DMS53 treated with DMSO at 0.1 percent for 48 hours (cell line): ENCODE measurements at regions not wholly inside any gene's neighbourhood (a gene's known extent, or its start where the extent isn't known, plus 50 kb on each side); places are given as distances from the start of the nearest gene placed in this dataset.

ENCODE experiments used
- DNase-seq: peaks from one replicate; lab custom pipeline; 2025; ENCODE audit not compliant: unreplicated experiment; lab: John Stamatoyannopoulos, UW

DNA sequence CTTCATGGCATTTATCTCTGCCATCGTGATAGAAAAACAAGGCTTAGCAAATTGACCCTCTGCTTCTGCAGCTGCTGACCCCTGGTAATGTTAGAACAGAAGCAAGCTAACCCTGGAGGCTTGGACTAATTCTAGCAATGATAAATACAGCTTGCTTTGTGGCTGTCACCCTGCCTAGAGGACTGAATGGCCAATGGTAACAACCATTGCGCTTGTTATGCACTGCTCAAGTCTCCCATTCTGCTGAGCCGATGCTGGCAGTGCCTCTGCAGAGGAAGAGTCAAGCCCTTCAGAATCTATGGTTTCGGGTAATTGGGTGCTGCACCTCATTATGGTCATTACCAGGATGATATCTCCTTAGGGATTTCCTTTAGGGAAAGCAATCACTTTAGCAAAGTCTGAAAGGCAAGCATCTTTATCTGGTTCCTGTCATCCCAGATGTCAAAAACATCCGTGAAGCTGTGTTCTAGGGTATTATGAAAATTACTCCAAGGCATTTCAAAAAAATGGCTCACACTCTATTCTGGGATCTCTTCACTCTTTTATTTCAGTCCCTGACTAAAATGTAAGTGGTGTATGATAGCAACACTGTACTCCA is 186.8 kb upstream of the DLGAP1 start:
- no peak for DNase-seq

DNA sequence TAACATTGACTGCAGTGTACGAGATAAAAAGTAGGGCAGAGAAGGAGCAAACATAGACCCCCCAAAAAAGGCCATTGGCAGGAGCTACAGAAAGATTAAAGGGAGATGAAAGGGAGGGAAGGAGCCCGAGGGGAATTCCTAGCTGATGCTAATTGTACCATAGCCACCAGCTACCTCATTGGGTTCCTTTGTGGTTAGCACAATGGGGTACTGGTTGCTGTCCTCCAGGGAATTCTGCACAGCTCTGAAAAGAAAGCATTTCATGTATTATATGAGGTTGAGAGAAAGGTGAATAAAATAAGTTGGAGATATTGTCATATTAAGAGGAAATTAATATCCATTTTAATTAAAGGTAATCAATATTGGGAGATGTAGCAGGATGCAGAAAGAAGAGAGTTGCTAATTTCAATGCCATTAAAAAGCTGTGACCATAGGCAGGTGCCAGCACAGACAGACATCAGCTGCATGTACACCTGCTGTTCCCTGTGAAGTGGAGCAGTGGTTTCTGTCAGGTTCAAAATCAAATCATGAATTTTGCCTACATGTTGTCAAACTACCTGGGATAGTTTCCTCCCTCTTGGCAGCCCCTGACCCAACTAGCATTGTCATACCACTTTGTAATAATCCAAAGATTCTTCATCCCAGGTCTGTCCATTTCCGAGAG is 185.4 kb upstream of the DLGAP1 start:
- DNase-seq: no peak

DNA sequence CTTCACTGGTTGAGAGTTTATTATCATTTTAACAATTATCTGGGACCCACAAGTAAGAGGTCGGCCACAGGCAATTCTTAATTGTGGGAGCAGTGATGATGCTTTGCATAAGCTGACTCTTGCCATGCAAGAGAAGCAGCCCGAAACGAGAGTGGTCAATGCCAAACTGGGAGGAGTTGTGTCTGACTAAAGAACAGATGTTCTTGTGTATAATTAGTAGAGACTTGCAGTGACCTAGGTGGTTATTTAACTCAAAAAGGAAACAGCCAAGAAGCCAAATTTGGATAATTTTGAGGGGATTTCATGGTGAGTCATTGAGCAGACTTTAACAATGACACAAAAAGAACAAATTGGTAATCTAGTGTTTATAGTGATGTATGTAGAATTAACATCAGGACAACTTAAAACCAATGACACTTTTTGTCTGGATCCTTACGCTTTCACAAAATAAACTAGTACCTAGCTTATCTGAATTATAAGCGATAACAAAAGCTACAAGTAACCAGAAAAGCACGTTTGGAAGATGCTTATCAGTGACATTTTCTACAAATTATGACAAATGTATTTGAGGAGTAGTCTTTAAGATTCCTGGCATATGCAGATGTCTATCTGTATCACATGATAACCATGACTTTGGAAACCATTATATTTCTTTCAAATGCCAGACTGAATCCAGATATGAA is 184.7 kb upstream of the DLGAP1 start:
- no peak for DNase-seq

DNA sequence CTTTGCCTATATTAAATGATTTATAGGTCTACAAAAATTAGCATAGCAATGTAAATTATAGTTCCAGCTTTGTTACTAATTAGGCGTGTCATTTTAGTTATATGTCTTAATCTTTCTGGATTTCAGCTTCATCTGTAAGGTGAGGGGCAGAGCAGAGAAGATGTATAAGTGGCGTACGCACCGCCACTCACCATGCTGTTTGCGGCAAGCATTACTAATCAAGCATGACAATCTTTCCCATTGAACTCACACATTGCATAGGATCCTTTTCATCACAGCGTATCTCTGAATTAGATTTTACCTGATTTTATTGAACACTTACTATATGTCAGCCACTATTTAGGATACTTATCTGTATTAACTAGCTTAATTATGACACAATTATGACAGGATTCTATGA is 183.6 kb upstream of the DLGAP1 start:
- DNase-seq: no peak

DNA sequence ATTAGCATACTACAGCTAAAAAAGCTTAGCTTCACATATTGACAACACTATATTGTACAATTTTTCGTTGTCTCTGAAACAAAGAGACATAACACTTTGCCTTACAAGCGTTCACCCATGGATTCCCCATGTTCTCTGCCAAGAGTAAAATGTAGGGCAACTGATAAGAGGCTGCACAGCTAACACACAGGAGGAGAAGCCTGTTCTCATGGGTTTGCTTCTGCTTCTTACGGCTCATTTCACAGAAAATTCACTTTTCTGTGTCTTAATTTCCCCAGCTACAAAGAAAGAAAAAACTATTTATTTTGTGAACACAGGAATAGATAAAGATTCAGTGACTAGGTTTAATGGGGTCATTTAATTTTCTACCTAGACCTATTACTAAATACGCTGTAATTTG is 182.8 kb upstream of the DLGAP1 start:
- DNase-seq: no peak

DNA sequence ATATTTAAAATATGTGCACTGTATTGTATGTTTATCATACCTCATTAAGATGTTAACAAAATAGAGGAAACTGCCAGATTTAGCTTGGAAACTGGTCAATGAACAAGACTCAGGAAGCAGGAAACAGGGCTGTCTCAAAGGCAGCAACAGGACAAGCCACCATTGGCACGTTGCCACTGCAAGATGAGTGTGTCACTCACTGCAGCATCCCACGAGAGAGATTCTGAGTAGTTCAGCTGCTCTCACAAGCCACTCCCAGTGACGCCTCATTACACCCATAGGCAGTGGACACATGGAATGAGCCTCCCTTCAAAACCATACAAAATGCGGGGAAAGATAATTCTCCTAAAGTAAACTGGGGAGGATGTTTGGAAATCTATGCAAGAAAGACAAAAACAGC is 181.9 kb upstream of the DLGAP1 start:
- DNase-seq: no peak

DNA sequence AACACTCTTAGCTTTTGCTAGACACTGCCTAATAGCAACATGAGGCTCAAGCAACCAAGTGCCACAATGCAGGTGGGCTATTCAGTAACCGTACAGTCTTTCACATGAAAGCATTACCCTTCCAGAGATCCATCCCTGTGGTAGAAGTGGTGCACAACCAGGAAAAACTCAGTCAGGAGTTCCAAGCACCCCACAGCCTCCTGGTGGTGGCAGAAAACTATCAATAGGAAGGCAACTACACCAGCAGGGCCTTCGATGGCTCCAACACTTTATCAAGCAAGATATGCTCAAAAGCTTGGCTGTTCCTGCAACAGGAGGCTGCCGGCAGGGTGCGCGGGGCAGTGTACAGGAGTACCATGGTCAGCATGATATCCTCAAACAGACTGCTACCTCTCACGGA is 176.1 kb upstream of the DLGAP1 start:
- DNase-seq: no peak

DNA sequence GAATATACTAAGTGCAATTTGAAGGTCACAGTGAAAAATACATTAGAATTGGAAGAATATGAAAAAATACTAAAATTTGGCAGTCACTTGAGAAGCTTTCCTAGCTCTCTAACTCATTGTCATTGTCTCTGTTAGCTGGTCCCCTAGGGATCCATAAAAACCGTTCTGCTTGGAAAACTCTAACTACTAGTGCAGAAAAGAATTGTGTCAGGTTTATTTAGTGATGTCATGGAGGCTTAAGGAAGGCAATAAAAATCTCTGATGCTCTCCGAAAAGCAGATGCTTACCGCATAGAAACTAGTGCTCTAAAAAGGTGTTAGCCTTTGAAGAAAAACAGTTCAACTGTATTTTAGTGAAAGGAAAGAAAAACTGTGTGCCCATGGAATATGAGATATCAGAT is 150.1 kb upstream of the DLGAP1 start:
- DNase-seq: no peak

DNA sequence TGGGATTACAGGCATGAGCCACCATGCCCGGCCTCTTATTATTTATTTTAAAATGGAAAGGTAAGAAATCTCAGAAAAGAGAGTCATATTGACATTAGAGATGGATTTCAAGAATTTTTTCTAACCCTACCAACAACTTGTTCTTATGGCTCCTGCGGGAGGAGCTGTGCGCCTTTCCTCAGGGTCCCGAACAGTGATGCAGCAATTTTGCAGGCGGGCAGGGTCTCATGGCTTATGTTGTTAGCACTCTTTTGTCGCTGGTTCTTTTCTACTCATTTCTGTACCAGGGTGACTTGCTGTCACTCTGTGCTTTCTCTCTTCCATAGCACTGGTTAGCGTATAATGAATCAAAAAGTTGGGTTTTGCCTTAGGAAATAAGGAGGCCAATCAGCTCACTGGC is 148.8 kb upstream of the DLGAP1 start:
- no peak for DNase-seq

DNA sequence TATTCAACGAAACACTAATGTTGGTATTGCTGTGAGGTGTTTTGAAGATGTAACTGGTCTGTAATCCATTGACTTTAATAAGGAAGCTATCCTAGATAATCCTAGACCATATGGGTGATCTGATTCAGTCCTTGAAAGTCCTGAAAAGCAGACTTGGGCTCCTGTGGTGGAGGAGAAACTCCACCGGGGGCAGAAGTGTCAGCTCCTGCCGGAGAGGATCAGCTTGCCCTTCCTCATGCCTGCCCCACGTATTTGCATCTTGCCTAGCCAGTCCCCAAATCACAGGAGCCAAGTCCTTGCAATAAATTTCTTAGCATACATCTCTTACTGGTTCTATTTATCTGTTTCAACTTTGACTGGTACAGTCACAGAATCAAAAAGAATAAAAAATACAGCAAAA is 144.2 kb upstream of the DLGAP1 start:
- DNase-seq: no peak

DNA sequence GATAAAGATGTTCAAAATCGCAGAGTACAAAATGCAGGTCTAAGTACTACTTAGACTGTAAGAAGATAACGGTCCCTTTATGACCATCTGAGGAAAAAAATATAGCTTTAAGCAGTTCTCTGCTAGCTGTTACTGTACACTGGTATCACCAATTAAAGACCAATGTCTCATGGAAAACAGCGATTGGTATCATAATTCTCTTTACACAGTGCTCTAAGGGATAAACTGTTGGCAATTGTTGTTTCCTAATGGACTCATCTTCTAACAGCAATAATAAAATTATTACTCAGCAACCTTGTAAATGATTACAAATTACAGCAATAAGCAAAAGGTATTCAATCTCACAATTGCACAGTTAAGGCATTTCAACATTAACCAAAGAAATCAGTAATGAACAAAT is 142.2 kb upstream of the DLGAP1 start:
- no peak for DNase-seq

DNA sequence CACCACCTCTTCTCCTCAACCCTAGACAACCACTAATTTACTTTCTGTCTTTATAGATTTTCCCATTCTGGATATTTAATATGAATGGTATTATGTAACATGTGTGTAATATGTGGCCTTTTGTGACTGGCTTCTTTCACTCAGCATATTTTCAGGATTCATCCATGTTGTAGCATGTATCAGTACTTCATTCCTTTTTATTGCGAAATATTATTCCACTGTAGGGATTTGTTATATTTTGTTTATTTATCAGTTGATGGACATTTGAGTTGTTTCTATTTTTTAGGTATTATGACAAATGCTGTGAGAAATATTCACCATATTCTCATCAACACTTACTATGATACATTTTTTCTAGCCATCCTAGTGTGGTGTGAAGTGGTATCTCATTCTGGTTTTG is 138.8 kb upstream of the DLGAP1 start:
- no peak for DNase-seq

DNA sequence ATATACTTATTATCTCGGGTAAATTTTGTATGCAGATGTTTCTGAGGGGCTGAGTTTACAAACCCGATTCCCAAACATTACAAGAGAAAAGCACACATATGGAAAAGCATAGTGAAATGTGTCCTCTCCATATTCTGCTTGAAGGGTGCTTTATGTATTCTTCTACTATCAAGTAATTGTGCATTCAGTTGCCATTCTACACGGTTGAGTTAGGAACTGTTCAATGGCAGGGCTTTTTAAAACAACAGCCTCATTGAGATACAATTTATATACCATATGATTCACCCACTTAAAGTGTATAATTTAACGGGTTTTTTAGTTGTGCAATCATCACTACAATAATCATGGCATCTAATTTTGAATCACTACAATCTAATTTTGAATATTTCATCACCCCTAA is 138.4 kb upstream of the DLGAP1 start:
- no peak for DNase-seq

DNA sequence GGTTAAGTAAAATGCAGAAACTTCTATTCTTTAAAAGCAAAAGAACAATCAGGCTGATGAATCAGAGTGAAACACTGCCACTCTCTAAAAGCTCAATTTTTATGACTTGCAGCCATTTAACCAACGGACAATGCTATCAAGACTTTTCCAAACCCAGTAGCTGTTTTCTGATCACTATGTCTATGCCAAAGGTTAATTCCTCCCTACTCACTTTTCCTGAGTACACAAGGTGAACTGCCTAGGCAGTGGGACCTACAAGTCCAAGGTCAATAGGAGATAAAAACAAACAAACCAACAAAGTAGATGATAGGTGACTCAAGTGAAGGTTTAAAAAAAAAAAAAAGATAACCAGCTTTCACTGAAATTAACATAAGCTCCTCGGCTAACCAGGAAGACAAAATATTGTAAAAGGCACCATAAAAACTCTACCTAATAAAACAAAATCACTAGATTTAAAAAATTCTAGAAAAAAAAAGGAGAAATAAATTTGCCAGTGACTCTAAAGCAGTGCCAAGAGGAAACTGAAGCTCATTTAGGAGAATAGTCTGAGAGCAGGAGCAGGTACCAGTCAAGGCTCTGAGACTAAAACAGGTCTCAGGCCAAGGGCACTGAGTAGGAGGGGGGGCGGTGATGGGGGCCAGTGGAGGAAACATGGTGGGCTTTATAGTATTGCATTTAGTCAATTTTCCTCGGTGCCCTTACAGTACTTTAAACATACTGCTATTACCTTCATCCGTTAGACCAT is 134.1 kb upstream of the DLGAP1 start:
- no peak for DNase-seq

DNA sequence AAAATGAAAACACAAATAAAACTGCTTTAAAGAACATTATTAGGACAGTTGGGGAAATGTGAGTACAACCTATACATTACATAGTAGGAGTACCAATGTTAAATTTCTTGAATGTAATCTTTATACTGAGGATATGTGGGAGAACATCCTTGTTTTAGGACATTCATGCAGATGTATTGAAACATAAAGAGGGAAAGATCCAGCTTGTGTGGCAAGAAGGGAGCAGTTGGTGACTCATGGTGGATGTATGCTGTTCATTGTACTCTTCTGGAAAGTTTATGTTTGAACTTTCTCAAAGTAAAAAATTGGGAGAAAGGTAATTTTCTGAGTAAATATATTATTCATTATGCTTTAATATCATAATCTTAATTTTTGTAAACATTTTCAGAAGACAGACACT is 132.1 kb upstream of the DLGAP1 start:
- no peak for DNase-seq

DNA sequence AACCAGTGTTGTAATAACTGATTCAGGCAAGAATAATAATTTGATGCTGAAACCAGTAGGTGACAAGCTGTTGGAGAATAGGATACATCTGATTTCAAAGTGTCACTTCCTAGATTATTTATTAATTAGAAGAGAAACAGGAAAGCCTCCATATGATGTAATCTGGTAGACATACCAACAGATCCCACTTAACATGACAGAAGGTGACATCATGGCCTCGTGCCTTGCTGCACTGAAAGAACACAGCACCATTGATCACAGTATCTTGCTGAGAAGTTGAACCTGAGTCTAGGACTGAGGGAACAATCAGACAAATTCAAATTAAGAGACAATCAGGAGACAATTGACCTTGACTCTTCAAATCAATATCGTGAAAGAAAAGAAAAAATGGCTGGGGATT is 131.6 kb upstream of the DLGAP1 start:
- DNase-seq: no peak

DNA sequence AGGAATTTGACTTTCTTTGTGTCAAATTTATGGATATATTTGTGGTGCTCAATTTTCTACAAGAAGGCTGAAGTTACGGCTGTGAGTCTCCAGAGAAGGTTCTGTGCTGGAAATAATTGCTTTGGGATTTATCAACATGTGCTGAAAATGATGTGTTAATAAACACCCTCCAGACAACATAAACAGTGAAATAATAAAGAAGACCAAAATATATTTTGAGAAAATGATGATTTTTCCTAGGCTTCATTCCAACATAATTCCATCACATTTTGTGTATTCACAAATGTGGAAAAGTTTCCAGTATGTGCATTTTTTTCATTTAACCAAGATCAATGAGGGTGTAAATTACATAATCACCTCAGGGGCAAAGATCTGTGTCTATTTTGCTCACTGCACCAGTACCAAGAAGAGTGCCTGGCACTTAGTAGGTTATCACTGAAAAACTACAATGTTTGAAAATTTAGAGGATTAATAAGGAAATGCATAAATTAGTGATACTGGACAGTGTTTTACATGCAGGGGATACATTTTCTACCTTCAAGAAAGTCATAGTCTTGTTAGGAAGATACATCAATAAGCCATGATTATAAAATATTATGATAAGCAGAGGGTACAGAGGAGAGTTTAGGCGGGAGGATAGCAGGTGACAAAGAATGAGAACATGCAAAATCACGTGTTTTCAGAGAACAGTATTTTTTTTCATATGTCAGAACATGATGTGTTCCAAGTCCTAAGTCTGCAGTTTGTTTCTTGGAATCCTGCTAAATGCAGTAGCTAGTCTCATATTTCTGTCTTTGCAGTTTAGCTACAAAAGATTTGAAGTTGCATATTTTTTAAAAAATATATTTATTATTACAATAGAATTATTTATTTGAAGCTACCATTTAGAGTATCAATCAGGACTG is 127.6 kb upstream of the DLGAP1 start:
- no peak for DNase-seq

DNA sequence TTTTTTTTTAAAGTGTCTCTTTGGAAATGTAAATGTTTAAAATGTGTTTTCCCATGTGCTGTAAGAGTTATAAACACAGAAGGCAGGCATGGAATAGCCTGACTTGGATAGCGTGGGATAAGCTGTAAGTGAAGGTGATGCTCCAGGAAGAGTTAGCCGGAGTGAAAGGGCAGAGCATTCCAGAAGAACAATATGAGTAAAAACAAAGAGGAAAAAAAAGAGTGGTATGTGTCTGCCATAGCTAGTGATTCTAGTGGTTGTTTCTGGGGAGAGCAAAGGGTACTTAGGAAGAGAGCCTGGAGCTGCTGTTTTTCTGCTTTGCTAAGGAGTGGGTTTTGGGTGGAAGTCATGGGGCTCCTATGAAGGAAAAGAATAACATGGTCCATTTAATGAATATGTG is 126.9 kb upstream of the DLGAP1 start:
- no peak for DNase-seq

DNA sequence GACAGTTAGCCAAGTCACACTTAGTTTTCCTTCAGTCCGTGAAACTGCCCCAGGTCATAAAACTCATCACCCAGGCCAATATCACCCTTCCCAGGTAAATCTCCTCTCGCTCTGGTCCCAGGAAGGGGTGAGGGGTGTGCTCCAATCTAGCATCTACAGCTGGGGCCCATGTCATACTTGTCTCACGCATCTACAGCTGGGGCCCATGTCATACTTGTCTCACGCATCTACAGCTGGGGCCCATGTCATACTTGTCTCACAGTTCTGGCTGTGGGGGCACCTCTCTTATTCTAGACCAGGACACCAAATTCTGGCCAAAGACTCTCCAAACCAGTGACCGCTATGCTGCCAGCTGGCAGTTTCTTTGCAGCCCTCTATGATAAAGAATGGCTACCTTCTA is 123.3 kb upstream of the DLGAP1 start:
- DNase-seq: no peak

DNA sequence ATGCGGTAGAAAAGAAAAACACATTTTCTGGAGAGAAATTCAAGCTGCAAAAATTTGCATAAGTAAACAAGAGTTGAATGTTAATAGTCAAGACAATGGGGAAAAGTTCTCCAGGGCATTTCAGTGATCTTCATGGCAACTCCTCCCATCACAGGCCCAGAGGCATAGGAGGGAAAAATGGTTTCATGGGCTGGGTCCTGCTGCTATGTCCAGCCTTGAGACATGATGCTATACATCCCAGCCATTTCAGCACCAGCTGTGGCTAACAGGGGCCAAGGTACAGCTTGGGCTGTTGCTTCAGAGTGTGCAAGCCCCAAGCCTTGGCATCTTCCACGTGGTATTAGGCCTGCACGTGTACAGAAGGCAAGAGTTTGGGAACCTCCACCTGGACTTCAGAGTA is 118.6 kb upstream of the DLGAP1 start:
- no peak for DNase-seq

DNA sequence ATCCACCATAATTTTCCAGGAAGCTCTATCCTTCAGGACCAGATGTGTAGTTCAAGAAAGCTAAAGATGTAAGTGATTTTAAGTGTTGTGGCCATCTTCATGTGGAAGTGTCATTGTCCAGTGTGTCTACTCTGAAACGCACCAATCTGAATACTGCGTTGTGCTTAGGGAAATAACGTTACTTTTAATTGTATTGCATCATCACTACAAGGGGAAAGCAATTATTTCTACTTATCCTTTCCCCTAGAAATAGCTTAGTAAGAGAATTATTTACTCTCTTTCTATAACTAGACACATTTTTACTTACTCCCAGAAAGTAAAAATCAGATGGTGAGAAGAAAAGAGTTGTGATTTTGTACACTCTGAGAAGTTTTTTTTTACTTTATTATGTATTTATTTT is 102.4 kb upstream of the DLGAP1 start:
- DNase-seq: no peak
